Stimulated activated naive B cell treated with anti-CD40 and anti-IgM and Interleukin-4, amounts not matched to agents 10 μg/mL and 1 μg/mL and 100 μg/mL, for 72 hours (primary cell): ENCODE measurements at regions not wholly inside any gene's neighbourhood (a gene's known extent, or its start where the extent isn't known, plus 50 kb on each side); places are given as distances from the start of the nearest gene placed in this dataset.

ENCODE experiments used
- ATAC-seq, 2 donors: fragments of 150-1000 bp; cut with Tn5 transposase; replicated peaks; 2 replicates each; pipeline ENCODE4 v1.10.0; 2021; ENCODE audit warnings: moderate library complexity in 1 of 2
- DNase-seq: peaks from one replicate; pipeline ENCODE4 v3.0.0; 2021
- H3K27ac Mint-ChIP-seq: one replicate; pipeline ENCODE4 v1.8.0; 2022; ENCODE audit warnings: mild to moderate bottlenecking, mixed read lengths
- H3K27me3 Mint-ChIP-seq, 2 donors: one replicate each; pipeline ENCODE4 v1.8.0; 2022; ENCODE audit warnings: mixed read lengths in 2 of 2
- H3K36me3 Mint-ChIP-seq, 2 donors: one replicate each; pipeline ENCODE4 v1.8.0; 2022; ENCODE audit warnings: mixed read lengths in 2 of 2, mild to moderate bottlenecking in 1 of 2
- H3K4me1 Mint-ChIP-seq, 2 donors: one replicate each; pipeline ENCODE4 v1.8.0; 2022; ENCODE audit warnings: mixed read lengths in 2 of 2, mild to moderate bottlenecking in 1 of 2
- H3K4me3 Mint-ChIP-seq, 2 donors: one replicate each; pipeline ENCODE4 v1.8.0; 2022; ENCODE audit warnings: mild to moderate bottlenecking in 2 of 2, mixed read lengths in 2 of 2, moderate library complexity in 1 of 2
- H3K9me3 Mint-ChIP-seq, 2 donors: one replicate each; pipeline ENCODE4 v1.8.0; 2022; ENCODE audit warnings: mixed read lengths in 2 of 2, mild to moderate bottlenecking in 1 of 2

GRCh38 chr4:130393642-130394041 is 1297.7 kb downstream of the C4orf33 start:
- H3K27me3 Mint-ChIP-seq: no peaks in the 10 kb centered on the region
- H3K27ac Mint-ChIP-seq: no peak overlapping the region

GRCh38 chr4:130395871-130396270 is 1299.9 kb downstream of the C4orf33 start:
- no peaks in the 10 kb centered on the region for H3K36me3 Mint-ChIP-seq
- no peak for DNase-seq

More at GRCh38 chr4:130393642-130394041, 1297.7 kb downstream of the C4orf33 start:
- H3K4me1 Mint-ChIP-seq: no peaks in the 10 kb centered on the region
- no peak for ATAC-seq
- H3K9me3 Mint-ChIP-seq: peaks cover 0 to 4% of the 10 kb centered on the region in 2 donors
- no peak for DNase-seq
- no peak overlapping the region for H3K4me3 Mint-ChIP-seq
- no peaks in the 10 kb centered on the region for H3K36me3 Mint-ChIP-seq

GRCh38 chr4:130403221-130403620 is 1307.3 kb downstream of the C4orf33 start:
- Mint-ChIP-seq H3K9me3 (peaks cover 0 to 4% of the 10 kb centered on the region in 2 donors), H3K4me1 (no peaks in the 10 kb centered on the region)
- ATAC-seq: peak in 1 of 2 donors; percentile 14

More at GRCh38 chr4:130395871-130396270, 1299.9 kb downstream of the C4orf33 start:
- no peaks in the 10 kb centered on the region for H3K4me1 Mint-ChIP-seq
- no peak overlapping the region for H3K27ac Mint-ChIP-seq
- peaks cover 2 to 4% of the 10 kb centered on the region in 2 donors for H3K9me3 Mint-ChIP-seq
- no peak for ATAC-seq
- no peak overlapping the region for H3K4me3 Mint-ChIP-seq
- no peaks in the 10 kb centered on the region for H3K27me3 Mint-ChIP-seq

GRCh38 chr4:130416228-130416627 is 1320.3 kb downstream of the C4orf33 start:
- Mint-ChIP-seq H3K27ac (no peak overlapping the region), H3K27me3 (no peaks in the 10 kb centered on the region), H3K9me3 (peaks cover 4 to 11% of the 10 kb centered on the region in 2 donors), H3K4me1 (no peaks in the 10 kb centered on the region), H3K4me3 (no peak overlapping the region), H3K36me3 (no peaks in the 10 kb centered on the region)
- no peak for ATAC-seq
- DNase-seq: no peak

More at GRCh38 chr4:130403221-130403620, 1307.3 kb downstream of the C4orf33 start:
- no peak overlapping the region for H3K27ac Mint-ChIP-seq
- no peaks in the 10 kb centered on the region for H3K27me3 Mint-ChIP-seq
- no peak for DNase-seq
- H3K4me3 Mint-ChIP-seq: no peak overlapping the region
- no peaks in the 10 kb centered on the region for H3K36me3 Mint-ChIP-seq

GRCh38 chr4:130419211-130419975 is 1323.4 kb downstream of the C4orf33 start:
- DNase-seq (no peak), ATAC-seq (no peak)
- H3K9me3 Mint-ChIP-seq: peaks cover 0 to 4% of the 10 kb centered on the region in 2 donors
- H3K4me1 Mint-ChIP-seq: peaks cover 0 to 7% of the 10 kb centered on the region in 2 donors
- H3K27ac Mint-ChIP-seq: no peak overlapping the region
- H3K4me3 Mint-ChIP-seq: no peak overlapping the region
- no peaks in the 10 kb centered on the region for H3K27me3 Mint-ChIP-seq
- no peaks in the 10 kb centered on the region for H3K36me3 Mint-ChIP-seq

GRCh38 chr4:130422261-130422660 is 1326.3 kb downstream of the C4orf33 start:
- H3K27ac Mint-ChIP-seq: no peak overlapping the region
- H3K27me3 Mint-ChIP-seq: no peaks in the 10 kb centered on the region

GRCh38 chr4:130424211-130424610 is 1328.3 kb downstream of the C4orf33 start:
- Mint-ChIP-seq H3K9me3 (peaks cover 0 to 3% of the 10 kb centered on the region in 2 donors), H3K4me3 (no peak overlapping the region), H3K4me1 (peaks cover 0 to 7% of the 10 kb centered on the region in 2 donors), H3K27me3 (no peaks in the 10 kb centered on the region), H3K27ac (no peak overlapping the region), H3K36me3 (no peaks in the 10 kb centered on the region)
- ATAC-seq (no peak), DNase-seq (no peak)

More at GRCh38 chr4:130422261-130422660, 1326.3 kb downstream of the C4orf33 start:
- no peak for DNase-seq
- no peak for ATAC-seq
- no peaks in the 10 kb centered on the region for H3K36me3 Mint-ChIP-seq
- no peak overlapping the region for H3K4me3 Mint-ChIP-seq
- peaks cover 0 to 7% of the 10 kb centered on the region in 2 donors for H3K4me1 Mint-ChIP-seq
- H3K9me3 Mint-ChIP-seq: peaks cover 0 to 3% of the 10 kb centered on the region in 2 donors

- no peaks in the 10 kb centered on the region for H3K27me3 Mint-ChIP-seq
- no peak for ATAC-seq
- peaks cover 6 to 12% of the 10 kb centered on the region in 2 donors for H3K9me3 Mint-ChIP-seq
- no peak overlapping the region for H3K27ac Mint-ChIP-seq
- no peaks in the 10 kb centered on the region for H3K4me1 Mint-ChIP-seq
- no peak overlapping the region for H3K4me3 Mint-ChIP-seq
- DNase-seq: no peak
- H3K36me3 Mint-ChIP-seq: no peaks in the 10 kb centered on the region
These were observed 1336.3 kb downstream of the C4orf33 start for GRCh38 chr4:130432289-130432688.

- H3K9me3 Mint-ChIP-seq: peaks cover 8 to 10% of the 10 kb centered on the region in 2 donors
- no peaks in the 10 kb centered on the region for H3K27me3 Mint-ChIP-seq
- no peaks in the 10 kb centered on the region for H3K36me3 Mint-ChIP-seq
- H3K27ac Mint-ChIP-seq: no peak overlapping the region
- ATAC-seq (no peak), DNase-seq (no peak)
- no peak overlapping the region for H3K4me3 Mint-ChIP-seq
- H3K4me1 Mint-ChIP-seq: no peaks in the 10 kb centered on the region
These were observed 1353.8 kb downstream of the C4orf33 start for GRCh38 chr4:130449741-130450140.

- H3K36me3 Mint-ChIP-seq: no peaks in the 10 kb centered on the region
- H3K27me3 Mint-ChIP-seq: no peaks in the 10 kb centered on the region
- H3K9me3 Mint-ChIP-seq: no peaks in the 10 kb centered on the region
- H3K27ac Mint-ChIP-seq: no peak overlapping the region
- H3K4me1 Mint-ChIP-seq: no peaks in the 10 kb centered on the region
- ATAC-seq: no peak
- DNase-seq: no peak
- no peak overlapping the region for H3K4me3 Mint-ChIP-seq
These were observed 1372.4 kb downstream of the C4orf33 start for GRCh38 chr4:130468340-130468739.

- Mint-ChIP-seq H3K27me3 (no peaks in the 10 kb centered on the region), H3K27ac (no peak overlapping the region), H3K4me3 (no peak overlapping the region), H3K9me3 (peaks cover 2 to 4% of the 10 kb centered on the region in 2 donors), H3K36me3 (no peaks in the 10 kb centered on the region), H3K4me1 (no peaks in the 10 kb centered on the region)
- ATAC-seq (no peak), DNase-seq (no peak)
These were observed 1382.5 kb downstream of the C4orf33 start for GRCh38 chr4:130478406-130478805.

GRCh38 chr4:130479020-130479419 is 1383.1 kb downstream of the C4orf33 start:
- ATAC-seq (no peak), DNase-seq (no peak)
- H3K36me3 Mint-ChIP-seq: no peaks in the 10 kb centered on the region
- peaks cover 2 to 4% of the 10 kb centered on the region in 2 donors for H3K9me3 Mint-ChIP-seq
- no peaks in the 10 kb centered on the region for H3K27me3 Mint-ChIP-seq
- H3K4me1 Mint-ChIP-seq: no peaks in the 10 kb centered on the region
- H3K4me3 Mint-ChIP-seq: no peak overlapping the region
- no peak overlapping the region for H3K27ac Mint-ChIP-seq

GRCh38 chr4:130479674-130480073 is 1383.7 kb downstream of the C4orf33 start:
- no peak overlapping the region for H3K27ac Mint-ChIP-seq
- no peak overlapping the region for H3K4me3 Mint-ChIP-seq
- H3K36me3 Mint-ChIP-seq: no peaks in the 10 kb centered on the region
- no peaks in the 10 kb centered on the region for H3K4me1 Mint-ChIP-seq
- ATAC-seq (no peak), DNase-seq (no peak)
- no peaks in the 10 kb centered on the region for H3K27me3 Mint-ChIP-seq
- H3K9me3 Mint-ChIP-seq: peaks cover 3 to 4% of the 10 kb centered on the region in 2 donors

GRCh38 chr4:130484826-130485225 is 1388.9 kb downstream of the C4orf33 start:
- Mint-ChIP-seq H3K36me3 (no peaks in the 10 kb centered on the region), H3K4me1 (no peaks in the 10 kb centered on the region), H3K27me3 (no peaks in the 10 kb centered on the region), H3K27ac (no peak overlapping the region), H3K9me3 (peaks cover 4 to 5% of the 10 kb centered on the region in 2 donors), H3K4me3 (no peak overlapping the region)
- no peak for DNase-seq
- ATAC-seq: no peak

GRCh38 chr4:130485371-130485770 is 1389.4 kb downstream of the C4orf33 start:
- ATAC-seq: no peak
- H3K4me1 Mint-ChIP-seq: no peaks in the 10 kb centered on the region
- H3K4me3 Mint-ChIP-seq: no peak overlapping the region
- peaks cover 4 to 5% of the 10 kb centered on the region in 2 donors for H3K9me3 Mint-ChIP-seq
- no peak overlapping the region for H3K27ac Mint-ChIP-seq
- H3K27me3 Mint-ChIP-seq: no peaks in the 10 kb centered on the region
- no peak for DNase-seq
- no peaks in the 10 kb centered on the region for H3K36me3 Mint-ChIP-seq
